GM08714 (cell line): ENCODE measurements at regions not wholly inside any gene's neighbourhood (a gene's known extent, or its start where the extent isn't known, plus 50 kb on each side); places are given as distances from the start of the nearest gene placed in this dataset.

Source experiments
- H3K4me3 ChIP-seq: fragments of 200-500 bp; sonication (Bioruptor generic); 2 replicates; pipeline ENCODE4 v1.5.1; 2014; ENCODE audit warnings: mild to moderate bottlenecking, low read length, inconsistent platforms
- ZNF274 ChIP-seq: IDR thresholded peaks from 2 replicates; pipeline ENCODE4 v1.6.1; 2012; ENCODE audit warnings: mild to moderate bottlenecking, low read depth, low read length

GRCh38 chr21:27817902-27818623 lies 851.2 kb upstream of the ADAMTS5 start:
- TF ChIP-seq ZNF274: no peak
- H3K4me3 ChIP-seq: no peak overlapping the region

GRCh38 chr21:27817074-27817473 lies 850.2 kb upstream of the ADAMTS5 start:
- no peak for TF ChIP-seq ZNF274

GRCh38 chr21:27816301-27816700 lies 849.4 kb upstream of the ADAMTS5 start:
- no peak for TF ChIP-seq ZNF274
- no peak overlapping the region for H3K4me3 ChIP-seq

More at GRCh38 chr21:27817074-27817473, 850.2 kb upstream of the ADAMTS5 start:
- H3K4me3 ChIP-seq: no peak overlapping the region

DNA sequence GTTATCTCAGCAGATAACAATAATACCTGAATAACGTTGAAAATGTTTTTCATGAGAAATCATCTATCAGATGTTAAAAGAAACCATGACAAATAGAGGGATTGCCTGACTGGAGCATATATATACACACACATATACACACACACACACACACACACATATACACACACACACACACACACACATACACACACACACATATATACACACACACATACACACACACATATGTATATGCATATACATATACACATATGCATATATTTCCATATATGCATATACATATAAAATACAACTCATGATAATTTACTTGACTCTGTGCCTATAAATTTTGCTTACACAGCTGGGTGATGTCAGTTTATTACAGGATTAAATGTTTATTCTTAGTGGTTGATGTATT lies 847.3 kb upstream of the ADAMTS5 start:
- no peak overlapping the region for H3K4me3 ChIP-seq
- no peak for TF ChIP-seq ZNF274

GRCh38 chr21:27813750-27814149 lies 846.9 kb upstream of the ADAMTS5 start:
- H3K4me3 ChIP-seq: no peak overlapping the region
- no peak for TF ChIP-seq ZNF274

DNA sequence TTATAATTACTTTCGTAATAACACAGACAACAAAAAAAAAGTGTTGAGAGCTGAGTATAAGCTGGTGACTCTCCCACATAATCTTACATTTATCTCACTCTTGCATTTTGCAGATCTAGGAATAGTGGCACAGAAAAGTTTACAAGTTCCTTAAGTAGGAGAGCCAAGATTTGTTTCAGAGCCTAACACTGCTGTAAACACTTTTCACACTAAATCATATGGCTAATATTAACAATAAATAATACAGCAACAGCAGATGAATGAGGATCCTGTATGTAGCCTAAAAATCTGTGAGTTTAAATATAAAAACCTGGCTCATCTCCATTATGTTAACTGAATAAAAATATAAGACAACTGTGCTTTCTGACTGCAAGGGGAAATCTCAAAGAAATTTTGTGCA lies 846.5 kb upstream of the ADAMTS5 start:
- no peak overlapping the region for H3K4me3 ChIP-seq
- no peak for TF ChIP-seq ZNF274

GRCh38 chr21:27812279-27812678 lies 845.4 kb upstream of the ADAMTS5 start:
- TF ChIP-seq ZNF274: no peak
- H3K4me3 ChIP-seq: no peak overlapping the region

DNA sequence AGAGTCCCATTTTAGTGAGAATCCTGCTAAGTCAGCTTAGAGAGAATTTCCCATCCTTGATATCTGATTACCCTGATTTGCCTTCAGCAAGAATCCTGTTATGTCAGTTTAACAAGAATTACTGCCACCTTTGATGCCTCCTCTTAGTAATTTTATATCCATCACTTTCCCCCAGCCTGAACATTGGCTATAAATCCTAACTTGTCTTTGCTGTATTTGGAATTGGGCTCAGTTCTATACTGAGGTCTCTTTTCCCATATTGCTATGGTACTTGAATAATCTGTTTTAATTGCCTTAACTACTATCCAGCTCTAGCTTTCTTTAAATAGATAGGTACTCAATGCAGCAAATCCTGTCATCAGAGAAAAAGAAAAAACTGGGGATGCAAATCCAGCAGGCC lies 842.0 kb upstream of the ADAMTS5 start:
- no peak for TF ChIP-seq ZNF274

GRCh38 chr21:27807596-27807995 lies 840.7 kb upstream of the ADAMTS5 start:
- no peak for TF ChIP-seq ZNF274
- no peak overlapping the region for H3K4me3 ChIP-seq

More for the DNA sequence above, 842.0 kb upstream of the ADAMTS5 start:
- no peak overlapping the region for H3K4me3 ChIP-seq

DNA sequence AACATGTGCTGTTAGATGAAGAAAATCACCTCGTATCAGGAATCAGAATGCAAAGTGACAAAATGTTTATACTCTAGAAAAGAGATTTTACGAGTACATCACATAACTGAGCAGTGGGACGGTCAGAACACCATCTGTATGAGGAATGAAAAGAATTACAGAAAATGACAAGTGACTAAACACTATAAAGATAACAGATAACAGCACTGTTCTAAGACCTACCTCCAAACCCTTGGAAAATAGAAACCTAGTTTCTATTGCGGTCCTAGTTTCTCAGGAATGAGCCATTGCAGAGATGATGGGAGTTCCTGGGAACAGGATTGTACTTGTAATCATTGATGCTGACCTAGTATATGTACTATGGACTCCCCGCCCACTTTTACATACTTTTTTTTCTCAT lies 839.4 kb upstream of the ADAMTS5 start:
- H3K4me3 ChIP-seq: no peak overlapping the region
- TF ChIP-seq ZNF274: no peak

DNA sequence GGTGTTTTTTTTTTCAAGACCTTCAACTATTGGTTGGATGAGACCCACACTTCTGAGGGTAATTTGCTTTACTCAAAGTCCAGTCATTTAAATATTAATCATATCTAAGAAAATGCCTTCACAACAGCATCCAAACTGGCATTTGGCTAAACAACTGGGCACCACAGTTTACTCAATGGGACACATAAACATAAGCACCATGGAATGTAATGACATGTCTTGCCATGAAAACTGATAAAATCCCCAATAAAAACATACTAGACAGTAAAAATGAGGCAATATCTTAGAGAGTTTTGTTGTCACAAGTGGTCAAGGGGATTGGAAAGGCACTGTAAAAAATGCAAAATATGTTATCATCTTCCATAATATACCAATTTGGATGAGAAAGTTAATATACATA lies 838.8 kb upstream of the ADAMTS5 start:
- H3K4me3 ChIP-seq: no peak overlapping the region
- no peak for TF ChIP-seq ZNF274

GRCh38 chr21:27804515-27804914 lies 837.6 kb upstream of the ADAMTS5 start:
- no peak for TF ChIP-seq ZNF274
- no peak overlapping the region for H3K4me3 ChIP-seq

DNA sequence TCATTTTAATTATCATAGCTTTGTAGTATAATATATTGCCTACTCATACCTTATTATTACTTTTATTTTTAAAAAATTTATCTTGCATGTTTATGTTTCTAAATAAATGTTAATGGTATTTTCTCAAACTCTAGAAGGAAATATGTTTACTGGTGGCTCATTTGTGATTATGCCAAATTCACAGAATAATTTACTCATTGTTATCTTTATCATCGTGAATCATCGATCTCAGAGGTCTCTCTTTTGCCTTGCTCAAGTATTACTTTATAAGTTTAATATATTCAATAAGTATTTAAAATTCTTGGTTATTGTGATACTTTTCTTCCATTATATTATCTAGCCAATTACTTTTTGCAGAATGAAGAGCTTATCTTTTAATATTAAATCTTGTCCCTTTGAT lies 836.7 kb upstream of the ADAMTS5 start:
- TF ChIP-seq ZNF274: no peak
- H3K4me3 ChIP-seq: no peak overlapping the region

DNA sequence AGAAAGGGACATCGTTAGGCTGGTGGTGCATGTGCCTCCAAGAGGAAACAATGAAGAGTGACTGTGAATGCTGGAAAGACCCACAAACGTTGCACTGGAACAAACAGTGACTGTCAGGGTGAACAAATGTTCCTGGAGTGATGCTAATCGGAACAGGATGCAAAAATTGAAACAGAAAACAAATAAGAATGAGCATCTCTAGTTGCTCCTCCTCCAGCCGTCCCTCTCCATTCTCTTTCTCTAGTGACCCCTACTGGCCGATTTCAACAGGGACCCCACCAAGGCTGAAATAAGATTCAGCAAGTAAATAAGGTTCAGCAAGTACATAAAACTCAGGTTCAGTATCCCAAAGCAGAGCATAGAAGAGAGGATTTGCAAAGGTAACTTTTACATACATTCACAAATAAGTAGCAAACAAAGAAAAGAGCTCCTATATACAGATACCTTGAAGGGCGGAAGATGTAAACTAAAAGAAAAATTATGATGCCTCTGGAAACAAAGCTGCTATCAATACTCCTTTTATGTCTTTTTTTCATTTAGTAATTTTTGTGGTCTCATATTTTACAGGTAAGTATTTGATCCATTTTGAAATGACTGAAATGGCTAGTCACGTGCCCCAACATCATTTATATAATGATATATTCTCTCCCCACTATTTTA lies 836.1 kb upstream of the ADAMTS5 start:
- H3K4me3 ChIP-seq: no peak overlapping the region

DNA sequence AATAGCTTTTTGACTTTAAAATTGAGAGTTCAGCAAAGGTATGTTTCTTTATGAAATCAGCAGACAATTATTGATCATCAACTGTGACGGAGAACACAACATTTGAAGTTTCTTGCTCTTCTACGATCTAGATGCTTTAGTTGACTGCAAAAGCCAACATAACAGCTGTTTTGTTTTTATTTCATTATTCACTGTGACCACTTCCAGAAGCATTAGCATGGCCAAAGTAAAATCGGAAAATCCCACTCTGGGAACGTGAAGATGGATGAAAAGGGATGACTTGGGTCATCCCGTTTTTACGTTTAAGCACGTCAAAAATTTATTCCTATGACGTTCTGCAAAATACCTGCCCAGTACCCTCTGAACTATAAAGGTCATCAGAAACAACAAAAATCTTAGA lies 833.0 kb upstream of the ADAMTS5 start:
- no peak for TF ChIP-seq ZNF274
- H3K4me3 ChIP-seq: no peak overlapping the region

More for the DNA sequence above, 836.1 kb upstream of the ADAMTS5 start:
- TF ChIP-seq ZNF274: no peak
